Gastrocnemius medialis (tissue), 4 donors: ENCODE measurements at regions not wholly inside any gene's neighbourhood (a gene's known extent, or its start where the extent isn't known, plus 50 kb on each side); places are given as distances from the start of the nearest gene placed in this dataset.
A peak's percentile ranks its signal among the peaks of the same experiment; 100 is the strongest.
"Not testable (repeated sequence)": the region's sequence is repeated elsewhere in the genome, so short reads cannot be mapped to it uniquely, and the experiment has no call there.

Experiments used
- ATAC-seq, 2 donors: fragments of 150-250 bp; one replicate each; pipeline ENCODE4 v1.9.1; 2016
- DNase-seq, 2 donors: peaks; one replicate each; pipeline ENCODE4 v3.0.0-alpha.2; 2019
- H3K27ac ChIP-seq, 4 donors: fragments of 200-600 bp; sonication (generic); 1 replicate in 1 of 4; 2 replicates in 3 of 4; pipeline ENCODE4 v1.5.1; 2016 to 2018; ENCODE audit warnings: mild to moderate bottlenecking in 2 of 4, moderate library complexity in 1 of 4
- H3K27me3 ChIP-seq, 3 donors: fragments of 200-600 bp; sonication (generic) in 2 of 3; 1 replicate in 1 of 3; 2 replicates in 2 of 3; pipeline versions ENCODE4 v1.5.1 to v1.6.0; 2016 to 2019; ENCODE audit warnings: mild to moderate bottlenecking in 1 of 3, moderate library complexity in 1 of 3
- H3K36me3 ChIP-seq, 2 donors: fragments of 200-600 bp; sonication (generic) in 1 of 2; one replicate each; pipeline ENCODE4 v1.5.1; 2017 to 2018
- H3K4me1 ChIP-seq, 2 donors: fragments of 200-600 bp; sonication (generic) in 1 of 2; one replicate each; pipeline ENCODE4 v1.5.1; 2016 to 2017; ENCODE audit warnings: mild to moderate bottlenecking in 2 of 2
- H3K4me3 ChIP-seq, 4 donors: fragments of 200-600 bp; sonication (generic) in 3 of 4; 1 replicate in 1 of 4; 2 replicates in 3 of 4; pipeline ENCODE4 v1.5.1; 2016 to 2019; ENCODE audit warnings: mild to moderate bottlenecking in 2 of 4
- H3K9me3 ChIP-seq, 3 donors: fragments of 200-600 bp; sonication (generic) in 2 of 3; 1 replicate in 1 of 3; 2 replicates in 2 of 3; pipeline ENCODE4 v1.5.1; 2016 to 2019
- CTCF ChIP-seq, 5 experiments: fragments of 450-650 bp in 3 of 5; fragments of 200-600 bp in 2 of 5; sonication (generic) in 2 of 5; IDR thresholded peaks in 4 of 5; conservative IDR thresholded peaks in 1 of 5; 1 replicate in 4 of 5; 2 replicates in 1 of 5; pipeline ENCODE4 v1.5.1; 2016 to 2019; ENCODE audit warnings: antibody characterized with exemption in 5 of 5, mild to moderate bottlenecking in 3 of 5, moderate library complexity in 3 of 5
- POLR2A ChIP-seq, 2 donors: fragments of 450-650 bp; IDR thresholded peaks; one replicate each; pipeline ENCODE4 v1.6.1; 2017; ENCODE audit warnings: antibody characterized with exemption in 2 of 2, mild to moderate bottlenecking in 2 of 2, moderate library complexity in 2 of 2
- in situ Hi-C, 4 donors: fragments of 200-750 bp; cut with MboI; loops; one replicate each; pipeline versions ENCODE4 v1.15.0 to v1.8.0; 2017; ENCODE audit warnings: low sequenced_read_pairs in 4 of 4
- intact Hi-C: fragments of 100-400 bp; cut with DNase I; formaldehyde crosslinking; loops from one replicate; pipeline ENCODE4 v1.15.1; 2023; ENCODE audit warnings: low total_unique reads

GRCh38 chr9:88835772-88836171, 155.5 kb upstream of the S1PR3 start:
- Histone ChIP-seq H3K36me3 (no peaks in the 10 kb centered on the region), H3K9me3 (no peaks in the 10 kb centered on the region), H3K4me3 (no peak overlapping the region), H3K4me1 (no peaks in the 10 kb centered on the region), H3K27me3 (no peaks in the 10 kb centered on the region), H3K27ac (no peak overlapping the region)
- in situ Hi-C loops (no loop called here), intact Hi-C loops (no loop called here)
- DNase-seq (no peak), ATAC-seq (no peak)
- TF ChIP-seq CTCF (IDR thresholded peaks at IDR 0.05 in 4 of 5, conservative IDR thresholded peaks at IDR 0.05 in 1 of 5): no peak
- no peak for TF ChIP-seq POLR2A (IDR thresholded peaks at IDR 0.05)

- TF ChIP-seq CTCF (IDR thresholded peaks at IDR 0.05 in 4 of 5, conservative IDR thresholded peaks at IDR 0.05 in 1 of 5) (no peak), POLR2A (IDR thresholded peaks at IDR 0.05) (no peak)
- Histone ChIP-seq H3K4me1 (no peaks in the 10 kb centered on the region), H3K36me3 (no peaks in the 10 kb centered on the region), H3K27ac (no peak overlapping the region), H3K9me3 (no peaks in the 10 kb centered on the region), H3K4me3 (no peak overlapping the region), H3K27me3 (no peaks in the 10 kb centered on the region)
- intact Hi-C loops (no loop called here), in situ Hi-C loops (no loop called here)
- DNase-seq: no peak
- ATAC-seq: no peak
Measured at GRCh38 chr9:88837731-88838130, 153.5 kb upstream of the S1PR3 start.

GRCh38 chr9:88849878-88850277, 141.4 kb upstream of the S1PR3 start:
- H3K27ac ChIP-seq, H3K27me3 ChIP-seq, H3K9me3 ChIP-seq, ATAC-seq, H3K4me1 ChIP-seq, H3K4me3 ChIP-seq, in situ Hi-C loops, intact Hi-C loops, DNase-seq, H3K36me3 ChIP-seq: not testable (repeated sequence)

GRCh38 chr9:88852794-88853193, 138.5 kb upstream of the S1PR3 start:
- Histone ChIP-seq H3K9me3 (no peaks in the 10 kb centered on the region), H3K27ac (peak overlapping the region in 1 of 4 donors; percentile 17), H3K36me3 (no peaks in the 10 kb centered on the region), H3K4me1 (no peaks in the 10 kb centered on the region), H3K27me3 (no peaks in the 10 kb centered on the region), H3K4me3 (no peak overlapping the region)
- TF ChIP-seq CTCF (IDR thresholded peaks at IDR 0.05 in 4 of 5, conservative IDR thresholded peaks at IDR 0.05 in 1 of 5): no peak
- no peak for TF ChIP-seq POLR2A (IDR thresholded peaks at IDR 0.05)
- ATAC-seq (peak; percentile 46 to 80), DNase-seq (peak; percentile 24 to 30)
- intact Hi-C loops (no loop called here), in situ Hi-C loops (no loop called here)

- H3K9me3 ChIP-seq: no peaks in the 10 kb centered on the region
- TF ChIP-seq CTCF (IDR thresholded peaks at IDR 0.05 in 4 of 5, conservative IDR thresholded peaks at IDR 0.05 in 1 of 5) (no peak), POLR2A (IDR thresholded peaks at IDR 0.05) (no peak)
- no peaks in the 10 kb centered on the region for H3K27me3 ChIP-seq
- no peak overlapping the region for H3K4me3 ChIP-seq
- ATAC-seq: no peak
- peaks cover 0 to 7% of the 10 kb centered on the region in 2 donors for H3K4me1 ChIP-seq
- in situ Hi-C loops: no loop called here
- intact Hi-C loops: no loop called here
- no peak for DNase-seq
- no peak overlapping the region for H3K27ac ChIP-seq
- H3K36me3 ChIP-seq: no peaks in the 10 kb centered on the region
Measured at GRCh38 chr9:88870627-88871026, 120.6 kb upstream of the S1PR3 start.
